Nephron (organoid): ENCODE measurements at regions not wholly inside any gene's neighbourhood (a gene's known extent, or its start where the extent isn't known, plus 50 kb on each side); places are given as distances from the start of the nearest gene placed in this dataset.

ENCODE experiments used
- H3K27ac Mint-ChIP-seq, 3 experiments: 2 replicates each; pipeline ENCODE4 v1.8.0; 2020; ENCODE audit warnings: mixed read lengths in 3 of 3, mild to moderate bottlenecking in 2 of 3, moderate library complexity in 1 of 3
- H3K27me3 Mint-ChIP-seq: 2 replicates; pipeline ENCODE4 v1.8.0; 2021; ENCODE audit warnings: low read depth, mild to moderate bottlenecking, moderate library complexity, mixed read lengths
- H3K36me3 Mint-ChIP-seq: 2 replicates; pipeline ENCODE4 v1.8.0; 2020; ENCODE audit warnings: low read depth, mixed read lengths
- H3K4me1 Mint-ChIP-seq: 2 replicates; pipeline ENCODE4 v1.8.0; 2020; ENCODE audit warnings: mixed read lengths
- H3K4me3 Mint-ChIP-seq, 3 experiments: 2 replicates each; pipeline ENCODE4 v1.8.0; 2020; ENCODE audit warnings: mild to moderate bottlenecking in 3 of 3, mixed read lengths in 3 of 3, moderate library complexity in 2 of 3
- H3K9me3 Mint-ChIP-seq: 2 replicates; pipeline ENCODE4 v1.8.0; 2020; ENCODE audit warnings: mixed read lengths
- TF ChIP-seq, protein P1 (sequence below), 3 experiments: fragments of 200-600 bp; sonication (generic); IDR thresholded peaks; one replicate each; pipeline ENCODE4 v1.5.0; 2021; ENCODE audit warnings: antibody characterized with exemption in 3 of 3; ENCODE audit not compliant: unreplicated experiment in 3 of 3

DNA sequence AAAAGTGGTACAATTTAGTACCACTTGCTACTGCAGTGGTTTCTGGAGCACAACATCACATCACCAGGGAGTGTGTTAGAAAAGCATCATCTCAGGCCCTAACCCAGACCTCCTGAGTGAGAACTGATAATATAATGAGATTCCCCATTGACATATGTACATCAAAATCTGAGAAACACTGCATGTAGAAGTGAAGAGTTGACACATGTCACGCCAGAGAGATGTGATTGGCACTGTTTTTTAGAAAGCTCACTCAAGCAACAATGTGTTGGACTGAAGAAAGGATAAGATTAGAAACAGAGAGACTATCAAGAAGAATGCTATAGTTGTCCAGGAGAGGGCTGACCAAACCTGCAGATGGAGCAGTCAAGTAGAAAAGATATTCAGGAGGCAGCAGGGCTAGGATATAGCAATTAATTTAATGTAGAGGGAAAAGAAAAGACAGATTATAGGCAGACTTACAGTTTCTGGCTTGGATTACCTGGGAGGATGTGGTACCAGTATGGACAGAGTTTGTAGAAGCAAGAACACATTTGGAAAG lies 324.4 kb upstream of the ADAMTSL1 start:
- no peaks in the 10 kb centered on the region for H3K4me1 Mint-ChIP-seq
- TF ChIP-seq, protein P1, sequence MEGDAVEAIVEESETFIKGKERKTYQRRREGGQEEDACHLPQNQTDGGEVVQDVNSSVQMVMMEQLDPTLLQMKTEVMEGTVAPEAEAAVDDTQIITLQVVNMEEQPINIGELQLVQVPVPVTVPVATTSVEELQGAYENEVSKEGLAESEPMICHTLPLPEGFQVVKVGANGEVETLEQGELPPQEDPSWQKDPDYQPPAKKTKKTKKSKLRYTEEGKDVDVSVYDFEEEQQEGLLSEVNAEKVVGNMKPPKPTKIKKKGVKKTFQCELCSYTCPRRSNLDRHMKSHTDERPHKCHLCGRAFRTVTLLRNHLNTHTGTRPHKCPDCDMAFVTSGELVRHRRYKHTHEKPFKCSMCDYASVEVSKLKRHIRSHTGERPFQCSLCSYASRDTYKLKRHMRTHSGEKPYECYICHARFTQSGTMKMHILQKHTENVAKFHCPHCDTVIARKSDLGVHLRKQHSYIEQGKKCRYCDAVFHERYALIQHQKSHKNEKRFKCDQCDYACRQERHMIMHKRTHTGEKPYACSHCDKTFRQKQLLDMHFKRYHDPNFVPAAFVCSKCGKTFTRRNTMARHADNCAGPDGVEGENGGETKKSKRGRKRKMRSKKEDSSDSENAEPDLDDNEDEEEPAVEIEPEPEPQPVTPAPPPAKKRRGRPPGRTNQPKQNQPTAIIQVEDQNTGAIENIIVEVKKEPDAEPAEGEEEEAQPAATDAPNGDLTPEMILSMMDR (IDR thresholded peaks at IDR 0.05; ENCODE audit: unreplicated experiment in 3 of 3) = no peak
- no peak overlapping the region for H3K27ac Mint-ChIP-seq
- peaks cover 1% of the 10 kb centered on the region for H3K27me3 Mint-ChIP-seq
- no peaks in the 10 kb centered on the region for H3K9me3 Mint-ChIP-seq
- H3K4me3 Mint-ChIP-seq = no peak overlapping the region
- no peaks in the 10 kb centered on the region for H3K36me3 Mint-ChIP-seq

DNA sequence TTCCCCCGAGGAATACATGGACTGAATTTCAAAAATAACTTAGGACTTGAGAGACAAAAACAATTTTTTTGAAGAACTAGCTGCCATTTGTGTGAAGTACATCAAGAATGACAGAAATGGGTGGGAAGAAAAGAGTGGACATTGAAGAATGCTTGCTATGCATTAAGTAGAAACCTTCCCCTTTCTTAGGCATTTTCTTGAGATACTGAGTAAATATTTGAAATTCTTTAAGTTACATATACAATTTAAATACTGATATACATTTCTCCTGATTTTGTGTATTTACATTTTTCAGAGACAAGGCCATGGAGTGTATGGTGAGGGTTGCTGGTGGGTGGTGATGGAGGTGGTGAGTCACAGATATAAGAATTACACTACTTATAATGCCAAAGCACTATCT lies 319.3 kb upstream of the ADAMTSL1 start:
- Mint-ChIP-seq H3K4me1 (peaks cover 5% of the 10 kb centered on the region), H3K27ac (peak overlapping the region in 1 of 3 experiments; percentile 66), H3K27me3 (no peaks in the 10 kb centered on the region), H3K4me3 (no peak overlapping the region), H3K9me3 (no peaks in the 10 kb centered on the region), H3K36me3 (no peaks in the 10 kb centered on the region)
- TF ChIP-seq, protein P1 (IDR thresholded peaks at IDR 0.05; ENCODE audit: unreplicated experiment in 3 of 3) = no peak

DNA sequence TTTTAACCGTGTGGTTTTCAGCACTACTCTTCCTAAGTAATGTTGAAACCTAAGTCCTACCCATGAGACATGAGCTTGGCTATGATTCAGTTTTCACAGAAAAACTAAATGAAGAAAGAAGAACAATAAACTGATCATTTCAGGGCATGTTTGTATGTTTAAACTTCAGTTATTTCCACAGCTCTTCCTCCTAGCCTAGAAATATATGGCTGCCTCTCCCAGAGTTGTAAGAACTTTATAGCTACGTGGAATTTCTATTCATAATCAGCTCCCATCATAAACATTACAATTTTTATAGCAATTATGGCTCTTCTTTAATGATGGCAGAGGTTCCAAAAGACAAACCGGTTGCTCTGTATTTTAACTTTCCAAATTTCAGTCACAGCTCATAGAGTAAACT lies 314.7 kb upstream of the ADAMTSL1 start:
- TF ChIP-seq, protein P1 (IDR thresholded peaks at IDR 0.05; ENCODE audit: unreplicated experiment in 3 of 3) = no peak
- Mint-ChIP-seq H3K27me3 (peaks cover 4% of the 10 kb centered on the region), H3K4me1 (peaks cover 12% of the 10 kb centered on the region), H3K27ac (no peak overlapping the region), H3K36me3 (no peaks in the 10 kb centered on the region), H3K4me3 (no peak overlapping the region), H3K9me3 (no peaks in the 10 kb centered on the region)

DNA sequence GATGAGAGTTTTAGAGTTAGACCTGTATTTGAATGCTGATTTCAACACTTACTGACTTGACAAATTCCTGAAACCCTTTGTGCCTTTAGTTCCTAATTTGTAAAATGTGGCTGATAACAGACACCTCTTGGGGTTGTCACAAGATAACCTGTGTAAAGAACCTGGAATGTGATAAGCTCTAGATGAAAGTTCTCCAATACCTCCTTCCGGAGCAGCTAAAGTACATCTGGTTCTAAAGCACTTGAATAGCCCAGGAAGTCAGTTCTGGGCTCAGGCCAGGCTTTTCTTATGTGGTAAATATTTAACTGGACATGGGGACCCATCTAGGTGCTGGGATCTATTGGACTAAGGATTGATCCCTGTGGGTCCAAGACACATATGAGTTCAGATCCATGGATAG lies 310.8 kb upstream of the ADAMTSL1 start:
- H3K4me1 Mint-ChIP-seq = peaks cover 13% of the 10 kb centered on the region
- no peaks in the 10 kb centered on the region for H3K36me3 Mint-ChIP-seq
- TF ChIP-seq, protein P1 (IDR thresholded peaks at IDR 0.05; ENCODE audit: unreplicated experiment in 3 of 3) = no peak
- no peak overlapping the region for H3K27ac Mint-ChIP-seq
- H3K27me3 Mint-ChIP-seq = peaks cover 4% of the 10 kb centered on the region
- no peak overlapping the region for H3K4me3 Mint-ChIP-seq
- H3K9me3 Mint-ChIP-seq = no peaks in the 10 kb centered on the region

DNA sequence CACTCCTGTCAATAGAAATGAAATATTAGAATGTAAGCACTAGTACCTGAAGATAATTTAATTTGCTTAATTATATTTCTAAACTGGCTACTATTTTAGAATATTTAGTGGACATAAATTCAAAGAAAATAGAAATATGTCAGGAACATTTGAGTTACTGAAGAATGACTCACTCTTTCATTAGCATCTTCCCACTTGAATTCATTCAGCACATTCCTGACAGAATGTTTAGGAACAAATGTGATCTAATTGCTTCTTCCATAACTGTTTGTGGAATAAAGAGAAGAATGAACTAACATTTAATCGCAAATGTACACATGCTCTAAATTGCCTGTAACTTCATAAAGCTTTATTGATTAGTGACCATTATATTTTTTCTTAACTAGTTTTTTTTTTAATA lies 306.2 kb upstream of the ADAMTSL1 start:
- no peaks in the 10 kb centered on the region for H3K36me3 Mint-ChIP-seq
- H3K4me1 Mint-ChIP-seq = peaks cover 13% of the 10 kb centered on the region
- no peaks in the 10 kb centered on the region for H3K27me3 Mint-ChIP-seq
- H3K9me3 Mint-ChIP-seq = no peaks in the 10 kb centered on the region
- H3K4me3 Mint-ChIP-seq = no peak overlapping the region
- TF ChIP-seq, protein P1 (IDR thresholded peaks at IDR 0.05; ENCODE audit: unreplicated experiment in 3 of 3) = no peak
- H3K27ac Mint-ChIP-seq = no peak overlapping the region

DNA sequence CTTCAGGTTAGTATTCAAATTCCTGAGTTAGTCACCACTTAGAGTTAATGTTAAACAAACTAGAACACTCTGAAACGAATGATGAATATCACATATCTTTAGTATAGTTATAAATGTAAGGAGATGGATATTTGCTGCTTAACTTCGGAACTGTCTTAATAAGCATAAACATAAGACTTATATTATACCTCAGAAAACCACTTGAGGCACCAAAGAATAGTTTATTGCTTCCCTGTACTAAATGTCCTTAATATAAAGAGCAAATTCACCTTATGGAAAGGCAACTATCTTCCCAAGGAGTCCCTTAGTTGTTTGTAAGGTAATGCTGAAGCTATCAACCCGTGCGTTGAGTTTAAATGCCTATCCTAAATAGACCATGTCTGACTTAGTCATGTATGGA lies 300.0 kb upstream of the ADAMTSL1 start:
- TF ChIP-seq, protein P1 (IDR thresholded peaks at IDR 0.05; ENCODE audit: unreplicated experiment in 3 of 3) = no peak
- H3K27me3 Mint-ChIP-seq = no peaks in the 10 kb centered on the region
- no peak overlapping the region for H3K27ac Mint-ChIP-seq

More for the DNA sequence above, 300.0 kb upstream of the ADAMTSL1 start:
- H3K4me3 Mint-ChIP-seq = no peak overlapping the region
- peaks cover 7% of the 10 kb centered on the region for H3K36me3 Mint-ChIP-seq
- H3K4me1 Mint-ChIP-seq = no peaks in the 10 kb centered on the region
- H3K9me3 Mint-ChIP-seq = peaks cover 7% of the 10 kb centered on the region
